ENCODE measurements at regions not wholly inside any gene's neighbourhood (a gene's known extent, or its start where the extent isn't known, plus 50 kb on each side); places are given as distances from the start of the nearest gene placed in this dataset.

DNA sequence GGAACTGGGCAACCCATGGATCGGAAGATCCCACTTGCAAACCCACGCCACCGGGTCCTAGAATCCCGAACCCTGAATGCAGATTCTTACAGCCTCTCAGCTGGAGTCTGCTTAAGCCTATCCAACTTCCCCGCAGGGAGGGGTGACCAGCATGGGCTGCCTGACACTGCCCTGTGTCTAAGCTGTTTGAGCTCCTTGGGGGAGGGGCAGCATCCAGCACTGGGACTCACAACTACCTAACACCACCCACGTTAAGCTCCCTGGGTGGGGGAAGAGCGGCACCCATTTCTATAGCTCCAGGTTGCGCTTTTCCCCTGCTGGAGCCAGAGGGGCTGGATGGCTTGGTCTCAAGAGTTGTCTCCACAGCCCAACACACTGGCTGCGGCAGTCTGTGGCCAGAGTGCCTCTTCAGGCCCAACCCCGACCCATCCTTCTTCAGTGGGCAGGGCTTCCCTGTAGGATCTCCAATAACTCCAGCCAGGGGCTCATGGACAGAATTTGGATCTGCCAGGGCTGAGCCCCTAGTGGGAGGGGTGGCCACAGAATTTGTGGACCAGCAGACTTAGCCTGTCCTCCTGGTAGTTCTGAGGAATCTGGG is 649.2 kb downstream of the TUSC7 start:
- H3K27me3 Mint-ChIP-seq: no peaks in the 10 kb centered on the region
- no peak overlapping the region for H3K4me3 Mint-ChIP-seq
- DNase-seq (ENCODE audit: extremely low spot score, unreplicated experiment): no peak
- H3K36me3 Mint-ChIP-seq: no peaks in the 10 kb centered on the region
- H3K4me1 Mint-ChIP-seq (ENCODE audit: unreplicated experiment): peaks cover 8% of the 10 kb centered on the region
- TF ChIP-seq, protein P1, sequence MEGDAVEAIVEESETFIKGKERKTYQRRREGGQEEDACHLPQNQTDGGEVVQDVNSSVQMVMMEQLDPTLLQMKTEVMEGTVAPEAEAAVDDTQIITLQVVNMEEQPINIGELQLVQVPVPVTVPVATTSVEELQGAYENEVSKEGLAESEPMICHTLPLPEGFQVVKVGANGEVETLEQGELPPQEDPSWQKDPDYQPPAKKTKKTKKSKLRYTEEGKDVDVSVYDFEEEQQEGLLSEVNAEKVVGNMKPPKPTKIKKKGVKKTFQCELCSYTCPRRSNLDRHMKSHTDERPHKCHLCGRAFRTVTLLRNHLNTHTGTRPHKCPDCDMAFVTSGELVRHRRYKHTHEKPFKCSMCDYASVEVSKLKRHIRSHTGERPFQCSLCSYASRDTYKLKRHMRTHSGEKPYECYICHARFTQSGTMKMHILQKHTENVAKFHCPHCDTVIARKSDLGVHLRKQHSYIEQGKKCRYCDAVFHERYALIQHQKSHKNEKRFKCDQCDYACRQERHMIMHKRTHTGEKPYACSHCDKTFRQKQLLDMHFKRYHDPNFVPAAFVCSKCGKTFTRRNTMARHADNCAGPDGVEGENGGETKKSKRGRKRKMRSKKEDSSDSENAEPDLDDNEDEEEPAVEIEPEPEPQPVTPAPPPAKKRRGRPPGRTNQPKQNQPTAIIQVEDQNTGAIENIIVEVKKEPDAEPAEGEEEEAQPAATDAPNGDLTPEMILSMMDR (conservative IDR thresholded peaks at IDR 0.05): no peak
- no peak overlapping the region for H3K27ac Mint-ChIP-seq
- peaks cover 11% of the 10 kb centered on the region for H3K9me3 Mint-ChIP-seq

DNA sequence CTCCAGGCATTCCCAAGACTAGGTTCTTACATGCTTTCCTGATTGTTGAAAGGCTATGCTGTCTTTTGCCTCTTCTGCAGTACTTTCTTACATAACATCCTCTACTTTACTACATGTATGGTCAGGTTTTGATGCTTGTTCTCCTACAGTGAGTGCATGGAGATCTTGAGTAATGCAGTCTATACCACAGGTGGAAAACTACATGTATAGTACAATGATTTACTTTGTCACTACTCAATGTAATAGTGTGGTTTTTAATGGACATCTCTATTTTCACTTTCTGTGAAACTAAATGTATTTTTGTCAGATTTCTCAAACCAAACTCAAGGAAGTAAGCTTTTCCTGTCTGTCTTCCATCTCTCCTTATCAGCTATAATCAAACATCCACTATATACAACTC is 657.0 kb downstream of the TUSC7 start:
- DNase-seq (ENCODE audit: extremely low spot score, unreplicated experiment): no peak
- Mint-ChIP-seq H3K4me3 (no peak overlapping the region), H3K27ac (no peak overlapping the region), H3K27me3 (no peaks in the 10 kb centered on the region), H3K9me3 (peaks cover 3% of the 10 kb centered on the region), H3K4me1 (ENCODE audit: unreplicated experiment) (no peaks in the 10 kb centered on the region), H3K36me3 (no peaks in the 10 kb centered on the region)
- TF ChIP-seq, protein P1 (conservative IDR thresholded peaks at IDR 0.05): no peak

DNA sequence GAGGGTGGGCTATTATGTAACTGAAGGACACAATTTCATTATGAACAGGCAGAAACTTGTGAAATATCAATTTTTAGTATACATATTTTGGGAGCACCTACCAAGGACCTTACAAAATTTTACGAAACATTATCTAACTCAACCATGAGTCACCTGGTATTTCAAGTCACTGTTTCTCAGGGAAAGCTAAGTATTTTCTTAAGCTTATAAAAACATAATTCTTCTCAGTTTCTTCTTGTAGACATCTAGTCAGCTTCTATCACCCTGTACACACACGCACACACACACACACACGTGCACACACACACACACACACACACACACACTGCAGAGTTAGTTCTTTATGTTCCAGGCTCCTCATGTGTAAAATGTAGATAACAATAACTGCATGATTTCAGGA is 658.3 kb downstream of the TUSC7 start:
- no peaks in the 10 kb centered on the region for H3K9me3 Mint-ChIP-seq
- TF ChIP-seq, protein P1 (conservative IDR thresholded peaks at IDR 0.05): no peak
- H3K4me3 Mint-ChIP-seq: no peak overlapping the region
- H3K27me3 Mint-ChIP-seq: no peaks in the 10 kb centered on the region
- H3K27ac Mint-ChIP-seq: no peak overlapping the region
- no peaks in the 10 kb centered on the region for H3K36me3 Mint-ChIP-seq
- DNase-seq (ENCODE audit: extremely low spot score, unreplicated experiment): no peak
- H3K4me1 Mint-ChIP-seq (ENCODE audit: unreplicated experiment): no peaks in the 10 kb centered on the region

DNA sequence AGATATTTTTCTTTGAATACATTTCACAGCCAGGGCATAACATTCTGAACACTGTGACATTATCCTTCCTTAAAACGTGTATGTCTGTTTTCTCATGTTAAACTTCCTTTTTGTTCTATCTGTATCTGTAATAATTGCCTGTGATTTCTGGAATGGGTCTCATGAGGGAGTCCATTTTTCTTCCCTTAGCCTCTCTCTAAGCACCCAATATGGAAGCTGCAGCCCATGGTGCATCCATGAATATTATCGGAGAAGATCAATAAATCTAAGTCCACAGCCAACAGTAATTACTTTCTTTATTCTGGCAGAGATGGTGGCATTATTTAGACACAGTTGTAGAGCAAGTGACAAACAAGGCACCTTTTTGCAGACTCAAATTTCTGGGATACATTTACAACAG is 671.1 kb downstream of the TUSC7 start:
- Mint-ChIP-seq H3K4me3 (no peak overlapping the region), H3K27me3 (no peaks in the 10 kb centered on the region), H3K4me1 (ENCODE audit: unreplicated experiment) (peaks cover 4% of the 10 kb centered on the region), H3K9me3 (no peaks in the 10 kb centered on the region), H3K27ac (no peak overlapping the region), H3K36me3 (no peaks in the 10 kb centered on the region)
- TF ChIP-seq, protein P1 (conservative IDR thresholded peaks at IDR 0.05): no peak
- DNase-seq (ENCODE audit: extremely low spot score, unreplicated experiment): no peak

DNA sequence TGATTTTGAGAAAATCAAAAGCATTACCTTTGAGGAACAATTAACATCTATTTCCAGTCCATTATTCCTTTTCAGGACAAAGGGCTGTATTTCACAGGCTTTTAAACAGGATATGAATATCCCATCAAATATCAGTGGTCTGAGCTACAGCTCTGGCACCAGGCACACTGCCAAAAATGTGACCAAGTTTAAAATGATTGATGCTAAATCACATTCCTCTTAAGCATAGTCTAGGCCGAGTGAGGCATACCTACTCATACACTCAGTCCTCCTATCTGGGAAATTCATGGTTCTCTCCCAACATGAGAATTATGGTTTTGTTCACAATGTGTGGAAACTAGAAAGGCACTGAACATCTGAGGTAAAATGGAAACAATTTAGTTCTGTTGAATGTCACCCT is 683.5 kb downstream of the TUSC7 start:
- Mint-ChIP-seq H3K36me3 (no peaks in the 10 kb centered on the region), H3K27me3 (peaks cover 12% of the 10 kb centered on the region), H3K4me1 (ENCODE audit: unreplicated experiment) (peaks cover 6% of the 10 kb centered on the region), H3K27ac (no peak overlapping the region), H3K4me3 (no peak overlapping the region), H3K9me3 (no peaks in the 10 kb centered on the region)
- no peak for DNase-seq (ENCODE audit: extremely low spot score, unreplicated experiment)
- TF ChIP-seq, protein P1 (conservative IDR thresholded peaks at IDR 0.05): no peak

Data from type B pancreatic cell (in vitro differentiated cells).